PC-9 (cell line): ENCODE measurements at regions not wholly inside any gene's neighbourhood (a gene's known extent, or its start where the extent isn't known, plus 50 kb on each side); places are given as distances from the start of the nearest gene placed in this dataset.

ENCODE experiments used
- EZH2 ChIP-seq: fragments of 200-600 bp; sonication (generic); IDR thresholded peaks from 2 replicates; pipeline ENCODE4 v1.8.0; 2017; ENCODE audit warnings: antibody characterized with exemption, low read depth
- TF ChIP-seq, protein P1 (sequence below): fragments of 200-600 bp; sonication (generic); conservative IDR thresholded peaks from 2 replicates; pipeline ENCODE4 v1.6.1; 2017; ENCODE audit warnings: mixed run types, antibody characterized with exemption, mild to moderate bottlenecking, moderate library complexity

DNA sequence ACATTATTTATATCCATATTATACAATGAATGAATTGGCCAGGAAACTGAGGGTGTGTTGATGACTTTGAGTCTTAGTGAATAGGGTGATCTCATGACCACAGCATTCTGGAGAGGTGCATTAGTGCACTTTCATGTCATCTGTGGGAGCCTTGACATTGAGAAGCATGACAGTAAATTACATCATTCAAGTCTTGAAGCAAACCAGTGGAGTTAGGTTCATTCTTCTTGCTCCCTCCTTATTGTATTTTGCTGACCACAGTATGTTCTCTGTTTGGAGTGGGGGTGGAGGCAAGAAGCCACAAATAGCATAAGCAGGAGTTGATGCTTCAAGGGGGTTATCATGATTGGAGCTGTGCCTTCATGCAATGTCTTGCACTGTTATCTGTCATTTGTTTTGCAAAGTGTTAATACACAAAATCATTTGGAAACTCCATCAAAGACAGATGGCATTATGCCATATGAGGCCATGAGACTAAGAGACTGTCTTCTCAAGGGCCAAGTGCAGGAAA lies 680.2 kb downstream of the NYAP2 start:
- TF ChIP-seq, protein P1, sequence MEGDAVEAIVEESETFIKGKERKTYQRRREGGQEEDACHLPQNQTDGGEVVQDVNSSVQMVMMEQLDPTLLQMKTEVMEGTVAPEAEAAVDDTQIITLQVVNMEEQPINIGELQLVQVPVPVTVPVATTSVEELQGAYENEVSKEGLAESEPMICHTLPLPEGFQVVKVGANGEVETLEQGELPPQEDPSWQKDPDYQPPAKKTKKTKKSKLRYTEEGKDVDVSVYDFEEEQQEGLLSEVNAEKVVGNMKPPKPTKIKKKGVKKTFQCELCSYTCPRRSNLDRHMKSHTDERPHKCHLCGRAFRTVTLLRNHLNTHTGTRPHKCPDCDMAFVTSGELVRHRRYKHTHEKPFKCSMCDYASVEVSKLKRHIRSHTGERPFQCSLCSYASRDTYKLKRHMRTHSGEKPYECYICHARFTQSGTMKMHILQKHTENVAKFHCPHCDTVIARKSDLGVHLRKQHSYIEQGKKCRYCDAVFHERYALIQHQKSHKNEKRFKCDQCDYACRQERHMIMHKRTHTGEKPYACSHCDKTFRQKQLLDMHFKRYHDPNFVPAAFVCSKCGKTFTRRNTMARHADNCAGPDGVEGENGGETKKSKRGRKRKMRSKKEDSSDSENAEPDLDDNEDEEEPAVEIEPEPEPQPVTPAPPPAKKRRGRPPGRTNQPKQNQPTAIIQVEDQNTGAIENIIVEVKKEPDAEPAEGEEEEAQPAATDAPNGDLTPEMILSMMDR: no peak
- TF ChIP-seq EZH2: no peak
